ENCODE measurements at regions not wholly inside any gene's neighbourhood (a gene's known extent, or its start where the extent isn't known, plus 50 kb on each side); places are given as distances from the start of the nearest gene placed in this dataset.

DNA sequence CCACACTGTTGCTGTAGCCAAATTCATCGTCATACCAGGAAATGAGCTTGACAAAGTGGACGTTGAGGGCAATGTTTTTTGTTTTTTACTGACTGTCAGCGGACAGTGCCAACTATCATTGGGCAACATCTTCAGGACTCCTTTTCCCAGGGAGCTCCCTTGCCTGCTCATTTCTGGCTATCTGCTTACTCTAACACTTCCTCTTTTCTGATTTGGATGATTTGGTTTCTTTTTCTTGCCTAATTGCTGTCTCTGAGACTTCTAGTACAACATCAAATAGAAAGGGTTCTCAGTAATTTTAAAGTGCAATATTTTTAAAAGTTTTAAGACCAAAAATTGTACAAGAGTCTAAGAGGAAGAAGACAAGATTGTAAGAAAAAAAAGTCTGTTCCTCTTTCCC lies 92.0 kb upstream of the KLHL4 start:
- H2AFZ ChIP-seq (ENCODE audit: low read depth), result no peak overlapping the region
- no peak for TF ChIP-seq RXRA (IDR thresholded peaks at IDR 0.05; ENCODE audit: borderline replicate concordance, low read depth)
- TF ChIP-seq USF2 (IDR thresholded peaks at IDR 0.05; ENCODE audit: borderline replicate concordance, low read depth, low read length), result no peak
- TF ChIP-seq EZH2phosphoT487 (IDR thresholded peaks at IDR 0.05; ENCODE audit: borderline replicate concordance, low read depth), result no peak
- TF ChIP-seq JUND (IDR thresholded peaks at IDR 0.05), result no peak
- TF ChIP-seq FOSL2 (IDR thresholded peaks at IDR 0.05; ENCODE audit: borderline replicate concordance, low read depth), result no peak
- no peak for TF ChIP-seq GABPA (IDR thresholded peaks at IDR 0.05; ENCODE audit: low read depth)
- TF ChIP-seq TEAD4 (IDR thresholded peaks at IDR 0.05; ENCODE audit: borderline replicate concordance, insufficient read depth), result no peak
- TF ChIP-seq EP300 (IDR thresholded peaks at IDR 0.05; ENCODE audit: borderline replicate concordance in 1 of 2, low read depth in 1 of 2, low read length in 1 of 2), result no peak
- TF ChIP-seq RCOR1 (IDR thresholded peaks at IDR 0.05; ENCODE audit: low read length), result no peak
- TF ChIP-seq FOXM1 (IDR thresholded peaks at IDR 0.05; ENCODE audit: low read depth), result no peak
- no peak for TF ChIP-seq PBX3 (IDR thresholded peaks at IDR 0.05)
- no peak for TF ChIP-seq MXI1 (IDR thresholded peaks at IDR 0.05; ENCODE audit: low read depth, low read length)
- TF ChIP-seq RFX5 (IDR thresholded peaks at IDR 0.05; ENCODE audit: low read length), result no peak
- TF ChIP-seq TCF12 (IDR thresholded peaks at IDR 0.05), result no peak
- H3K4me1 ChIP-seq (ENCODE audit: control insufficient read depth in 1 of 2, insufficient read depth in 2 of 2, low read depth in 1 of 2, low read length in 1 of 2), result no peaks in the 10 kb centered on the region
- no peaks in the 10 kb centered on the region for H3K27me3 ChIP-seq (ENCODE audit: insufficient read depth)
- no peaks in the 10 kb centered on the region for H4K20me1 ChIP-seq (ENCODE audit: insufficient read depth)
- 2% methylated on average over 3 of the region's 3 CpGs for WGBS (ENCODE audit: low lambda C conversion rate)
- no peaks in the 10 kb centered on the region for H3K9me3 ChIP-seq
- H3K4me2 ChIP-seq, result no peak overlapping the region
- no peak overlapping the region for H3K27ac ChIP-seq (ENCODE audit: low read depth in 2 of 2, low read length in 1 of 2)
- ChIA-PET POLR2A (no interaction called here), CTCF (no interaction called here)
- H3F3A ChIP-seq (replicated peaks; ENCODE audit: insufficient read depth), result no peaks in the 10 kb centered on the region
- no peak overlapping the region for H3K9ac ChIP-seq
- no peaks in the 10 kb centered on the region for H3K36me3 ChIP-seq (replicated peaks in 1 of 2; ENCODE audit: control insufficient read depth in 1 of 2, insufficient read depth in 2 of 2, low read length in 1 of 2)
- no peaks in the 10 kb centered on the region for H3K79me2 ChIP-seq (ENCODE audit: insufficient read depth)
- H3K4me3 ChIP-seq (ENCODE audit: low read depth in 2 of 2, low read length in 1 of 2), result no peak overlapping the region
- no peak for DNase-seq
- H3K9me2 ChIP-seq, result no peaks in the 10 kb centered on the region

GRCh38 chrX:87434618-87435017 lies 83.0 kb upstream of the KLHL4 start:
- no peaks in the 10 kb centered on the region for H3K4me1 ChIP-seq (ENCODE audit: control insufficient read depth in 1 of 2, insufficient read depth in 2 of 2, low read depth in 1 of 2, low read length in 1 of 2)
- H3K36me3 ChIP-seq (replicated peaks in 1 of 2; ENCODE audit: control insufficient read depth in 1 of 2, insufficient read depth in 2 of 2, low read length in 1 of 2), result no peaks in the 10 kb centered on the region
- no peak overlapping the region for H3K27ac ChIP-seq (ENCODE audit: low read depth in 2 of 2, low read length in 1 of 2)
- DNase-seq, result no peak
- H3K4me2 ChIP-seq, result no peak overlapping the region
- no peaks in the 10 kb centered on the region for H3F3A ChIP-seq (replicated peaks; ENCODE audit: insufficient read depth)
- H3K9me2 ChIP-seq, result no peaks in the 10 kb centered on the region
- no peaks in the 10 kb centered on the region for H3K9me3 ChIP-seq
- no peaks in the 10 kb centered on the region for H3K79me2 ChIP-seq (ENCODE audit: insufficient read depth)
- H3K4me3 ChIP-seq (ENCODE audit: low read depth in 2 of 2, low read length in 1 of 2), result no peak overlapping the region
- H3K9ac ChIP-seq, result no peak overlapping the region
- WGBS (ENCODE audit: low lambda C conversion rate), result 16% methylated on average over 4 of the region's 4 CpGs
- no peaks in the 10 kb centered on the region for H3K27me3 ChIP-seq (ENCODE audit: insufficient read depth)
- H2AFZ ChIP-seq (ENCODE audit: low read depth), result no peak overlapping the region
- H4K20me1 ChIP-seq (ENCODE audit: insufficient read depth), result no peaks in the 10 kb centered on the region
- POLR2A ChIA-PET, result no interaction called here
- CTCF ChIA-PET, result no interaction called here
- no peak for TF ChIP-seq RXRA (IDR thresholded peaks at IDR 0.05; ENCODE audit: borderline replicate concordance, low read depth)
- no peak for TF ChIP-seq SMC3 (IDR thresholded peaks at IDR 0.05; ENCODE audit: low read depth, low read length)
- TF ChIP-seq RCOR1 (IDR thresholded peaks at IDR 0.05; ENCODE audit: low read length), result no peak
- TF ChIP-seq TAF1 (IDR thresholded peaks at IDR 0.05; ENCODE audit: borderline replicate concordance, low read depth, low read length), result no peak
- no peak for TF ChIP-seq POLR2AphosphoS5 (IDR thresholded peaks at IDR 0.05; ENCODE audit: low read depth, low read length)
- TF ChIP-seq MXI1 (IDR thresholded peaks at IDR 0.05; ENCODE audit: low read depth, low read length), result no peak
- no peak for TF ChIP-seq YY1 (IDR thresholded peaks at IDR 0.05; ENCODE audit: low read depth)
- TF ChIP-seq FOXJ3 (CRISPR knock-in tag; IDR thresholded peaks at IDR 0.05), result no peak
- no peak for TF ChIP-seq IRF3 (IDR thresholded peaks at IDR 0.05; ENCODE audit: low read depth, low read length)
- no peak for TF ChIP-seq JUND (IDR thresholded peaks at IDR 0.05)
- no peak for TF ChIP-seq FOSL2 (IDR thresholded peaks at IDR 0.05; ENCODE audit: borderline replicate concordance, low read depth)
- TF ChIP-seq NRF1 (IDR thresholded peaks at IDR 0.05; ENCODE audit: low read depth, low read length), result no peak
- TF ChIP-seq REST (IDR thresholded peaks at IDR 0.05; ENCODE audit: low read depth, low read length), result no peak
- no peak for TF ChIP-seq ELF1 (IDR thresholded peaks at IDR 0.05)
- no peak for TF ChIP-seq EP300 (IDR thresholded peaks at IDR 0.05; ENCODE audit: borderline replicate concordance in 1 of 2, low read depth in 1 of 2, low read length in 1 of 2)
